ENCODE measurements at regions not wholly inside any gene's neighbourhood (a gene's known extent, or its start where the extent isn't known, plus 50 kb on each side); places are given as distances from the start of the nearest gene placed in this dataset.
A peak's percentile ranks its signal among the peaks of the same experiment; 100 is the strongest.
"Not testable (repeated sequence)": the region's sequence is repeated elsewhere in the genome, so short reads cannot be mapped to it uniquely, and the experiment has no call there.

DNA sequence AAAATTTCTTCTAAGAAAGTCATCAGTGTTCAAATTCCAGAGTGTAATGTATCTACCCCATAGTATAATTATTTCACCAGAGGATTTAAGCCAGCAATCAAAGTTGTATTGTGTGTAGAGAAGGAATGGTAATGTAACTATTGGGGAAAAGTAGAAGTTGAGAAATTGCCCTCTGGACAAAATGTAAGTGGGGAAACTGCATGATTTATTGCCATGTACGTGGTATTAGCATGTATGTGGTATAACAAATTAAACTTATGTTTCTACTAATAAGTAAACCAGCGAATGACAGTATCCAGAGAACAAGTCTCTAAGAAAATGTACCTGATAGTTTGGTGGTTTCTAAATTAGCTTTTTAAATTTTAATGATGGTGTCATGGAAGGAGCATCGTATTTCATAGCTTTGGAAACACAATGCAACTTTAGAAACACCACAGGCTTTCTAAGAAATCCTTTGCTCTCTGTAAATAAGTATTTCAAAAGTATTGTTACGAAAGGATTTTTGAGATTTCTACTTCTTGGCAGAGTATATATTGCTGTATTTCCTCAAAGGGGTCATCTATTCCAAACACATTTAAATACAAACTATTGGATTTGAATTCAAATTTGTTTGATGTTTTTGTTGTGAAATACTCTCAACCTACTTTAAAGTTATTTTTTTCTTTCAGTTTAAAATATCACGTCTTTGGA is 1018.9 kb upstream of the ZEB2 start:
- TF ChIP-seq, protein P1, sequence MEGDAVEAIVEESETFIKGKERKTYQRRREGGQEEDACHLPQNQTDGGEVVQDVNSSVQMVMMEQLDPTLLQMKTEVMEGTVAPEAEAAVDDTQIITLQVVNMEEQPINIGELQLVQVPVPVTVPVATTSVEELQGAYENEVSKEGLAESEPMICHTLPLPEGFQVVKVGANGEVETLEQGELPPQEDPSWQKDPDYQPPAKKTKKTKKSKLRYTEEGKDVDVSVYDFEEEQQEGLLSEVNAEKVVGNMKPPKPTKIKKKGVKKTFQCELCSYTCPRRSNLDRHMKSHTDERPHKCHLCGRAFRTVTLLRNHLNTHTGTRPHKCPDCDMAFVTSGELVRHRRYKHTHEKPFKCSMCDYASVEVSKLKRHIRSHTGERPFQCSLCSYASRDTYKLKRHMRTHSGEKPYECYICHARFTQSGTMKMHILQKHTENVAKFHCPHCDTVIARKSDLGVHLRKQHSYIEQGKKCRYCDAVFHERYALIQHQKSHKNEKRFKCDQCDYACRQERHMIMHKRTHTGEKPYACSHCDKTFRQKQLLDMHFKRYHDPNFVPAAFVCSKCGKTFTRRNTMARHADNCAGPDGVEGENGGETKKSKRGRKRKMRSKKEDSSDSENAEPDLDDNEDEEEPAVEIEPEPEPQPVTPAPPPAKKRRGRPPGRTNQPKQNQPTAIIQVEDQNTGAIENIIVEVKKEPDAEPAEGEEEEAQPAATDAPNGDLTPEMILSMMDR (IDR thresholded peaks at IDR 0.05; ENCODE audit: insufficient read depth, low read length, severe bottlenecking), result no peak
- Histone ChIP-seq H3K4me3 (ENCODE audit: low read depth, low read length) (no peak overlapping the region), H3K27me3 (ENCODE audit: control insufficient read depth, insufficient read depth, low read length) (no peaks in the 10 kb centered on the region), H3K36me3 (ENCODE audit: control insufficient read depth, insufficient read depth, low read length) (no peaks in the 10 kb centered on the region)
- DNase-seq (ENCODE audit: low read depth) (no peak), FAIRE-seq (no peak)

DNA sequence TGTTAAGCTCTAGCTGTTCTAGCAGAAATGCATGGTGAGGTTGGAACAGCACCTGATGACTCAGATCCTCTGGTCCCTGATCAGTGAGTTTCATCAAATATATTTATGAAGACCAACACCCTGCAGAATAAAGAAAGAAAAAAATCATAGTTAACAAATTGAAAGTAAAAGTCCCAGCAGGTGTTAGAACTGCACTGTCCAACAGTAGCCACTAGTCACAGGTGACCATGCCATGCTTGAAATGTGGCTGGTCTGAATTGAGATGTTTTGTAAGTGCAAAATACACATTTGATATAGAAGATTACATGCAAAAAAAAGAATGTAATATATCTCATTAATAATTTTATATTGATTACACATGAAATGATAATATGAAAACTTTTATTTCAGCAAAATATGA is 1010.7 kb upstream of the ZEB2 start:
- Histone ChIP-seq H3K4me3 (ENCODE audit: low read depth, low read length) (no peak overlapping the region), H3K36me3 (ENCODE audit: control insufficient read depth, insufficient read depth, low read length) (no peaks in the 10 kb centered on the region), H3K27me3 (ENCODE audit: control insufficient read depth, insufficient read depth, low read length) (no peaks in the 10 kb centered on the region)
- FAIRE-seq (no peak), DNase-seq (ENCODE audit: low read depth) (peak; percentile 13)
- TF ChIP-seq, protein P1 (IDR thresholded peaks at IDR 0.05; ENCODE audit: insufficient read depth, low read length, severe bottlenecking), result no peak

DNA sequence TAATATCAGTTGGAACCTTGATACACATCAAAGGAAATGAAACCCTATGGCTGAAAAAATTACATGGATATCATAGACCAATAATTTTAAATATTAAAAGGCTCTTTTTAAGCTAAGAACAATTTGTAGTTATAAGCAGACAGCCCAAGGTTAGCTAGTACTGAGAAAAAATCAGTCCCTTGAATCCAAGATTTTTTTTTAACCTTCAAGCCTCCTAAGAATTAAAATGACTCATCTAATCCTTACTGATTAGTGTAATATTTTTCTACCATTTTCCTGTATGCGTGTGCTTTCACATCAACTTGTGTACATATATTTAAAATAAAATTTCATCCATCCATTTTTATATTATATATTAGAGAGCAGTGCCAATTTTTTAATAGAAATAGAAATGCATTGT is 1004.9 kb upstream of the ZEB2 start:
- TF ChIP-seq, protein P1 (IDR thresholded peaks at IDR 0.05; ENCODE audit: insufficient read depth, low read length, severe bottlenecking), result no peak
- H3K27me3 ChIP-seq (ENCODE audit: control insufficient read depth, insufficient read depth, low read length), result no peaks in the 10 kb centered on the region
- no peak overlapping the region for H3K4me3 ChIP-seq (ENCODE audit: low read depth, low read length)
- FAIRE-seq (no peak), DNase-seq (ENCODE audit: low read depth) (peak; percentile 23)
- no peaks in the 10 kb centered on the region for H3K36me3 ChIP-seq (ENCODE audit: control insufficient read depth, insufficient read depth, low read length)

DNA sequence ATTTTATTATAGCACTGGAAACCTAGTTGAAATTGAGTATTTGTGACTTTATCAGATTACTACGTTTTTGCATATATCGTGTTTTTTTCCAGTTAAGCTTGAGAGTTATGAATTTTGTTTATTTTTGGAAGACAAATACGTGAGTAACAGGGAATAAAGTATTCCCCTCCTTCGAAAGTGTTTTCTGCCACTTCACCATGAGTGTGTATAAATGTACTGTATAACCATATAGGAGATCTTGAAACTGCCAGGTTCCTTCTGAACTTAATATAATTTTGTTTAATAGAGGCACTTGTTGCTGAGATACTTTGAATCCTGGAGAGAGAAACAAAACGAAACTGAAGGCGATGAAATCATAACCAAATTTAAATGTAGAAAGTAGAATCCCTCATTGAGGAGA is 1004.4 kb upstream of the ZEB2 start:
- no peak for FAIRE-seq
- Histone ChIP-seq H3K36me3 (ENCODE audit: control insufficient read depth, insufficient read depth, low read length) (no peaks in the 10 kb centered on the region), H3K27me3 (ENCODE audit: control insufficient read depth, insufficient read depth, low read length) (no peaks in the 10 kb centered on the region), H3K4me3 (ENCODE audit: low read depth, low read length) (no peak overlapping the region)
- DNase-seq (ENCODE audit: low read depth), result no peak
- TF ChIP-seq, protein P1 (IDR thresholded peaks at IDR 0.05; ENCODE audit: insufficient read depth, low read length, severe bottlenecking), result no peak

DNA sequence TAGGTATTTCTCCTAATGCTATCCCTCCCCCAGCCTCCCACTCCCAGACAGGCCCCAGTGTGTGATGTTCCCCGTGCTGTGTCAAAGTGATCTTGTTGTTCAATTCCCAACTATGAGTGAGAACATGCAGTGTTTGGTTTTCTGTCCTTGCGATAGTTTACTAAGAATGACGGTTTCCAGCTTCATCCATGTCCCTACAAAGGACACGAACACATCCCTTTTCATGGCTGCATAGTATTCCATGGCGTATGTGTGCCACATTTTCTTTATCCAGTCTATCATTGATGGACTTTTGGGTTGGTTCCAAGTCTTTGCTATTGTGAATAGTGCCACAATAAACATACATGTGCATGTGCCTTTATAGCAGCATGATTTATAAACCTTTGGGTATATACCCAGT is 999.3 kb upstream of the ZEB2 start:
- H3K36me3 ChIP-seq (ENCODE audit: control insufficient read depth, insufficient read depth, low read length); H3K4me3 ChIP-seq (ENCODE audit: low read depth, low read length); H3K27me3 ChIP-seq (ENCODE audit: control insufficient read depth, insufficient read depth, low read length); DNase-seq (ENCODE audit: low read depth); FAIRE-seq: not testable (repeated sequence)

DNA sequence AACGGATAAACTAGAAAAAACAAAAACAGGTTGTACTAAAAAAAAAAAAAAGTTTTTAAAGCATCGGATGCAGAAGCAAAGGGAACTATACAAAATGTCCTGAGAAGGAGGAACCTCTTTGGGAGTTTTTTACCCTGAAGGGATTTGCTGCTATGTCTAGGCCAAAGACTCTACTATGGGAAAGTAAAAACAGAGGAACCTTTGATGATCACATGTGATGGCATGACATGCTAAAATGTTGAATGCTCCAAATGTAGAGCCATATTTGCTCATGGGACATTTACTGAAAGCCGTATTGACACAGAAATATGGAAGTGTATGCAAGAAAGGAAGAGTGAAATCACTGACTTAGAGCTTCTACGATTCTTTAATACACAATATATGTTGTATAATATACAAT is 992.0 kb upstream of the ZEB2 start:
- FAIRE-seq (no peak), DNase-seq (ENCODE audit: low read depth) (no peak)
- TF ChIP-seq, protein P1 (IDR thresholded peaks at IDR 0.05; ENCODE audit: insufficient read depth, low read length, severe bottlenecking), result no peak

More for the DNA sequence above, 992.0 kb upstream of the ZEB2 start:
- Histone ChIP-seq H3K36me3 (ENCODE audit: control insufficient read depth, insufficient read depth, low read length) (no peaks in the 10 kb centered on the region), H3K27me3 (ENCODE audit: control insufficient read depth, insufficient read depth, low read length) (no peaks in the 10 kb centered on the region), H3K4me3 (ENCODE audit: low read depth, low read length) (no peak overlapping the region)

Measured in bronchial epithelial cell (primary cell).